HK-2 (cell line): ENCODE measurements at regions not wholly inside any gene's neighbourhood (a gene's known extent, or its start where the extent isn't known, plus 50 kb on each side); places are given as distances from the start of the nearest gene placed in this dataset.
A peak's percentile ranks its signal among the peaks of the same experiment; 100 is the strongest.

Experiments used
- DNase-seq: peaks from one replicate; pipeline ENCODE4 v3.0.0-alpha.2; 2018; ENCODE audit not compliant: unreplicated experiment

DNA sequence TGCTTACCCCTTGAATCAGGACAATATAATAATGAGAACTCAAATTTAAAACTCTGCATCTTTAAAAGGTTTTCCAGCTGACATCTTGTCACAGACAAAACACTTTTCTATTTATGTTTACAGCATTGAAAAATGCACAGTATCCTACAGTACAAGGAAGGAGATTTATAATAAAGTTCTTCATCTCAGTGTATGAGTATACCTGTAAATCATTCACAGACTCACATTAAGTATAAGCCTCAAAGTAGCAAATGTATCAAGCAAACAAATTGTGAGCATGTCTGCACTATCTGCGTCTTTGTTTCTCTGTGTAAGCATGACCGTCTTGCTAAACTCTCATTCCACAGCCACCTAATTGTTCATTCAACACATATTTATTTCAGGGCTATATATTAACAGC is 52.8 kb downstream of the PPP1R2C start:
- DNase-seq = no peak

DNA sequence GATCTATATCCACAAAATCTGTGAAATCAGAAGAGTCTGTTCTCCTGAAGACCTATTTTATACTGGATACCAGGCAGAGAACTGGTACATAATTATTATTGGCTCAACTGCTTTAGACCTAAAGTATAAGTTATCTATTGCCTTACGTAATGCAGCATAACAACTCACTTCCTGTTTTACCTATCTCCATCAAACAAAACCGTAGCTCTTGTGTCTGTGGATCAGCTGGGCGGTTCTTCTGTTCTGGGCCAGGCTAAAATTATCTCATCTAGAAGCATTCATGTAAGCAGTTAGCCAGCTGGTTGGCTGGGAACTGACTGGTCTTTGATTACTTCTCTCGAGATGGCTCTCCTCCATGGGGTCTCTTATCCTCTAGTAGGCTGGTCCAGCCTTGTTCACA is 57.8 kb downstream of the PPP1R2C start:
- no peak for DNase-seq

DNA sequence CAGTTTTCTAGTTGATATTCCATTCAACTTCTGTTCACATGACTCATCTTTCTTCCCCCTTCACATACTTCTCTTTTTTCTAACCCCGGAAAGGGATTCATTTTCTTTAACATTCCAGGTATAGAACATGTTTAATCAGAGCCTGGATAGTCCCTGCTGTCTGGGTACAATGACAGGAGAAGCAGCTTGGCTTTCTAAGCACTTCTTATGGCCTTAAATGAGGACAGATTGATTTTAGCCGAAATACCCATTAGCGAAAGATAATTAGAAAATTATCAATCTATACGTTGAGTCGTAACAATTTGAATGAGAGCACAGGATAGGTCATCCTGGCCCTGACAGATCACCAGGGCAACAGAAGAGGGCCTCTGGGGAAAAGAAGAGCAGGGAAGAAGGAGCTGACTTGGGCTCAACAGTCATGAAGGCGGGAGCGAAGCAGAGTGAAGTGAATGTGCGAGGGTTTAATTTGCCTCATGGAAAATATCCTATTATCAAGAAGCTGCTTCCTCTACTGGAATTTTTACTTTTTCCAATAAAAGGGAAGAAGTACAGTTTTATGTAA is 62.2 kb downstream of the PPP1R2C start:
- DNase-seq = no peak

DNA sequence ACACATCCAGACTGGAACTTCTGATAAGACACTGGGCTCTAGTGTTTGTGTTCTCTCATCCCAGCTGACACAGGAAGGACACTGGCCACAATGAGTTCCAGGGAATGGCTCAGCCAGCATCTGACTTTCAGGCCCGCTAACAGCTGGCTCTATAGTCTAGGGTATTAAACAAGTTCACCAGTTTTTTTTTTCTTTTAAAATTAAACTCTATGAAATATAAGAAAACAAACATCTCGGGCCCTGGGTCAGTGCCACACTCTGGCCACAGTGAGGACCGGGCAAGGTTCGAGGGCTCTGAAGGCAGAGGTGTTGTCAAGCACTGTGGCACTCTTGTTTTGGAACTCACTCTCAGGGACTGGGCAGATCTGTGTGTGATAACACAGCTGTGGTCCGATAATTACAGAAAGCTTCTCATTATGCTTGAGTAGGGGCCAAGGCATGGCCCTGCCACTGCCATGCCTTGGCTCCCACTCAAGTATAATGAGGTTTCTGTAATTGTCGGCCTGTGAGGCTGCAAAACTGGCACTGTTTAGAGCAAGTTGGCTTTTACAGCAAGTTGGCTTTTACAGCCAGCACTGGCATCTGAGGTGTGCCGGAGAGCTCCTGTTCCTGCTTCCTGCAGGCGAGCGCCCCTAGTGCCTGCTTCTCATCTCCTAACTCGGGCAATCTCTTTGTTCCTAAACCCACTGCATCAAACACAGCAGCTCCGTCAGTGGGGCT is 62.8 kb downstream of the PPP1R2C start:
- no peak for DNase-seq

GRCh38 chrX:42710452-42710851 is 67.5 kb downstream of the PPP1R2C start:
- DNase-seq = no peak

DNA sequence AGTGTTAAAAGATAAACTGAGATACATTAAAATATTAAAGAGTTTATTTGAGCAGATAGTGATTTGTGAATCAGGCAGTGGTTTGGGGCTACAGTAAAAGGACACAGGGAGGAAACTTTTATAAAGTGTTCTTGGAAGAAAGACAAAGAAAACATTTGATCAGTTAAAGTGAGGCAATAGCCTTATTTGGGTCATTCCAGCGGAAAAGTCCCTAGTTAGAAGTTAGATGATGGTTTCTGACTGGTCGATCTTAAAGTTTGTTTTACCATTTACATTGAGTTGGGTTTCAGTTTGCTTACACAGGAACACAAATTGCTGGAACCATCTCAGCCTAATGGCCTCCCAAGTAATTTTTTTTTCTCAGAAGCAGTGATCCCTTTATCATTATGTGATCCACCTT is 69.7 kb downstream of the PPP1R2C start:
- no peak for DNase-seq

GRCh38 chrX:42707742-42708141 is 70.2 kb downstream of the PPP1R2C start:
- no peak for DNase-seq

- DNase-seq = no peak
Measured at GRCh38 chrX:42704454-42704853, 73.5 kb downstream of the PPP1R2C start.

GRCh38 chrX:42697544-42697943 is 80.4 kb downstream of the PPP1R2C start:
- no peak for DNase-seq

DNA sequence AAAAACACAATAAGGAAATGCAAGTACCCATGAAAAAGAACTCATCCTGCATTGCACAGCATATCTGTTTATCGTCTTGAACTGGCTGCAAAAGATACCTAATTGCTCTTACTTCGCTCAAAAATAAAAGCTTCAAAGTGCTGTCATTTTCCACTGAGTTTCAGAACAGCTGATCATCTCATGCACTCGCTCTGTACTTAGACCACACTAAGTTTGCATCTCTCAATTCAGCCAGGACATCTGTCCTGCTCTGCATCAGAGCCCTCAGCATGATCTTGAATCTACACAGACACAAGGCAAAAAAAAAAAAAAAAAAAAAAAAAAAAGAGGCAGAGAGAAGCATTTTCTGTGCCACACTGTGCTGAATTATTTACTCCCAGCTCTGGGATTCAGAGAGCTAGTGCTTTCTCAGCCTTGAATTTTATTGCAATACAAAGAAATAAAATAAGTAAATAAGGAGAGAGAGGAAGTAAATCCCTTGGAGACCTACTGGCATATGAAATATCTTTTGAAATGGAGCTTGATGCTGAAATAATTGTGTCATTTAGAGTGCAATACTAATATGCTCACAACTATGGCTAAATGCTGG is 81.3 kb downstream of the PPP1R2C start:
- no peak for DNase-seq

DNA sequence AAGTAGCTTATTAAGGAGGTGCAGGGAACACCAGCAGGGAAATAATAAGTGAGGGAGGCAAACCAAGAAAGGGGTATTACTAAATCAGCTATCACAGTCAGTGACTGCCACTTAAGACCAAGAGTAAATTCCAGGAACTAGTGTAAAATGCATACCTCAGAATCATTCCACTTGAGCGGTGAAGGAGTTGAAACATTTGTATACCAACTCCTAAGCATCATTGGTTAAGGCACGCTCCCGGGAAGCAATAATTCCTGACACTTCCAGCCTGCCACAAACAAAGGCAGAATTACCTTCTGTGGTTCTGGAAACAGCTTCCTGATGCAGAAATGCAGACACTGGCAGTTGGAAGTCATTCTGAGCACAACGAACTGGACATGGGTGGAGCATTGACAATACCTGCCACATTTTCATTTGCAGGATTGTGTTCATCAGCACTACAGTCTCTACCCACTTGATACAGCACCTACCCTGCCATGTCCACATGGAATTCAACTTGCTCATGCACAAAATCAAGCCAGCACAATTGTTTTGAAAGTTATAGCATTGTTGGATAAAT is 82.1 kb downstream of the PPP1R2C start:
- no peak for DNase-seq

DNA sequence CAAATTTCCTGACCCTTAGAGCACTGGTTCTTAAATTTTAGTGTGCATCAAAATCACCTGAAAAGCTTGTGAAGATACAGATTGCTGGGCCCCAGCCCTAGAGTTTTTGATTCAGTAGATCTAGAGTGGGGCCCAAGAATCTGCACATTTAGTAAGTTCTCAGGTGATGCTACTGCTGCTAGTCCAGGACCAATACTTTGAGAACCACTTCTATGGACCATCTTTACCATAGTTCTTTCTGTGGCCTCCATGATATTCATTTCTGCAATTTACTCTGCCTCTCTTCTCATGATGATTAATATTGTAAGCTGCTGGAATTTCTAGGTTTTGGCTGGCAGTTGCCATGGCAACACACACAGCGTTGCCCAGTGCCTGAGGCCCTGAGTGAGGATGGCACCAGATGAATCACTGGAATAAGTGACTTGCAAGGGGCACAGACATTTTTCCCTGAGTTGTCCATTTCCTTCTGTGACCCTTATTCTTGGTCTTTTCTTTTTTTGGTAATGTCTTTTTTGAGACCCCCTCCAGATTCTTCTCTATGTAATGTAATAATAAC is 83.6 kb downstream of the PPP1R2C start:
- DNase-seq = peak; percentile 8

DNA sequence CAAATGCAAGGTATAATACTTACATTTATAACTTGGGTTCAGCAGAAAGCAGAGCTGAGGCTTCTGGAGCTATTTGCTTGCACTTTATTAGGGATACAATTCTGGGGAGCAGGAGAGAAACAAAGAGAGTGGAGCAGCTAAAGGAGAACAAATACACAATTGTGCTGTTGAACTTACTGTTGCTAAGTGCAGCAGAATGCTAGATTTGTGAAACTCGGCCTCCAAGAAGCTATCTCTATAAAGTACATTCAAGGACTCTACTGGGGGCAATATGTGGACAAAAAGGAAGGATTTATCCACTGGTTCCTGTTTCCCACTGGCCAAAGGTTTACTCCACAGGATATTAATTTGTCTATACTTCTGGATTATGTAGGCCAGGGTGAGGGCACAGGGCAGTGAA is 86.8 kb downstream of the PPP1R2C start:
- no peak for DNase-seq

DNA sequence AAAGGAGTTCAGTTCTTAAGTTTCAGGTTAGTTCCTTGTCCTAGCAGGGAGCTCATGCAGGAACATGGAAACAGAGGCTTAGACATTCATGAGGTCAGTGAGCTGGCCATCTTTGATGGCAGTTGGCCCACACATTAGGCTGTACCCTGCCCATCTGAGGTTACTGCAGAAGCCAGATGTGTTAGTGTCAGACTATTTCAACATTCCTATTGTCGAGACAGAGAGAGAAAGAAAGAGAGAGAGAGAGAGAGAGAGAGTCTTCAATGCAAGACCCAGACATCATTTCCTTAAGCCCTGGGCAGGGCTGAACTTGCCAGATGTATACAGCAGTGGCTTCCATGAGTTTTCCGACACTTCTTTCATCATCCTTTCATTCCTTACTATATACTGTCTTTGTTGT is 91.3 kb downstream of the PPP1R2C start:
- DNase-seq = no peak

DNA sequence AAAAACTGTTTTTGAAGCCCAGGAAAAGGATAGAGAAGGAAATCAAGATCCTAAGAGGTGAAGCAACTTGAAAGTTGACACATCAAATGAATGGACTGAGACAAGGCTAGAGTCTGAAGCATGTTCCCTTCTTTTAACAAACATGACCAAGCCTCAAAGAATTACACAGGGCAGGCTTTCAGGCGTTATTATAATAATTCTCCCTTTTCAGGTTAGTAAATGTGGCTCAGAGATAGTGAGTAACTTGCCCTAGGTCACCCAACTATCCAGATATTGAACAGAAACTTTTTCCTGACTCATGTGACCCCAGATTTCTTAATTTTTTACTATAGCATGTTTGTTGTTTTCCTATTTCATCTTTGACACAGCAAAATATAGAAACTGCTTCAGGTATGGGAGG is 91.7 kb downstream of the PPP1R2C start:
- no peak for DNase-seq

DNA sequence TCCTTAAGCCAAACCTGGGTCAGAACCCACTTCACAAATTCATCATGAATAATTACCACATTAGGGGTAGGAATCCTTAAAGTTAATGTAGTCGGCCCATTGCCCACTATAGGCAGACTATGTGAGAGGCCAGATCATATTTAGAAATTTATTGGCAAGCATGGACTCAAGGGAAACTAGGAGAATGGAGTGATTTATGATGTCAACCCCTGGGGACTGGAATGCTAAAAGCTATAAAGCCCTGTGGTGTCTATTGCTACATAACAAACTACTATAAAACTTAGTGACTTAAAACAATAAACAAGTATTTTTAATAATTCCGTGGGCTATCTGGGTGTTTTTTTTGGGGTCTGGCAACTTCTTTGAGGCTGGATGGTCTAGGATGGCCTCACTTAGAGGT is 93.9 kb downstream of the PPP1R2C start:
- DNase-seq = no peak

DNA sequence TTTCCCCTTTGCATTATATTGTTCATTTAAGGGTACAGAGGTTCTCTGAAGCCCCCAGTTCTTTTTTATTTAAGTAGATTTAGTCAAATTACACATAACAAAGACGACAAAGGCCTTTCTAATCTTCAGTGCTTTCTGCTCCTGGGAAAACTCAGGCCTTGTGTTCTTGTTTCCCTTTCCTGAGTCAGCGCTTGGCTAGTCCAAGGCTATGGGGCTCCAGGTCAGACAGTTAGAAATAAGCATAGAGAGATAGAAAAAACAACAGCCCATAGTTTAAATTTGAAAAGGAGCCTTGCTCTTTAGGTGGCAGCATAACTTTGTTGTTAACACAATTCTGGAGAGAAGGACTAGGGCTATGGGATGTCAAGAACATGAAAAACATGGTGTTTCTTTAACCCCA is 97.3 kb downstream of the PPP1R2C start:
- no peak for DNase-seq

DNA sequence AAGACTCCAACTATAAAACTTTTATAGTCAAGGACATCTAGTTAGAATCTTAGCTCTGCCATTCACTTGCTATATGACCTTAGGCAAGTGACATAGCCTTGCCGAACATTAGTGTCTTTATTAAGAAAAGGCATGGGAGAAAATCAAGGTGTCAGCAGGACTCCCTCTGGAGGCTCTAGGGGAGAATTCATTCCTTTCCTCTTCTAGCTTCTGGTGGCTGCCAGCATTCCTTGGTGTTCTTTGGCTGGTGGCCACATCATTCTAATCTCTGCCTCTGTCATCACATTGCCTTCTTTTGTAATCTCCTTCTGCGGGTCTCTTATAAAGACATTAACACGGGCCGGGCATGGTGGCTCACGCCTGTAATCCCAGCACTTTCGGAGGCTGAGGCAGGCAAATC is 99.8 kb downstream of the PPP1R2C start:
- DNase-seq = no peak

- DNase-seq = no peak
Measured at GRCh38 chrX:42673301-42673810, 104.6 kb downstream of the PPP1R2C start.

- DNase-seq = no peak
Measured at GRCh38 chrX:42664680-42665079, 113.3 kb downstream of the PPP1R2C start.

DNA sequence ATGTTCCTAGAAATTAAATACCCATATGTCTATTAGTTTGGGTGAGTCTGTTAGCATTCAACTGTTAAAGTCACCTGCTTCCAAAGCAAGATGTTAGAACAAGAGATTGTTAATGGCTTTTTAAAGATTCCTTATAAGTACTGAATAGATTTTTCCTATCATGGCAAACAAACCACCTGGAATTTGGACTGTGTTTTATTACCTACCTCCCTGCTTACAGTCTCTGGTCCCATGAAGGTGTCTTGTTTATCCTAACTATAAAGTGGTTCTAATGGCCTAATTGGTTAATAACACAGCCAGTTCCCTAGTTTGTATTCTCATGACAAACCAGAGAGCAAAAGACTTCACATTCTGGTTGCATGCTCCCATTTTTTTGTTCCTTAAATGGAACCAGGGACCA is 149.5 kb downstream of the PPP1R2C start:
- DNase-seq = no peak

DNA sequence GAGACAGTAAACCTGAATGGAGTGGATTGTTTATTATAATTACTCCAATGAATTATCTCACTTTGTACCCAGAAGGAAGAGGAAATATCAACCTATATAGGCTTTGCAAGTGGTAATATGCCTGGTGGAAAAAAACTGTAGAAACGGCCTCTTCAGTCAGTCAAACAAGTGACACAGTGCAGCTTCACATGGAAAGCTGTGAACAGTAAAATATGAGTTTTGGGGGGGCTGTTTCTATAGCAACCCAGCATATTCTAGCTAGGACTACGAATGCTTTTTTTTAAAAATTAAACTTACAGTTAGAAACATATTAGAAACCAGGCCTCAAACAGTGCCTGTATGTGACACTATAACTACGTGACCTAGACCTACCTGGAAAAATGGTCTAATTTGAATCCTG is 150.1 kb downstream of the PPP1R2C start:
- DNase-seq = no peak

DNA sequence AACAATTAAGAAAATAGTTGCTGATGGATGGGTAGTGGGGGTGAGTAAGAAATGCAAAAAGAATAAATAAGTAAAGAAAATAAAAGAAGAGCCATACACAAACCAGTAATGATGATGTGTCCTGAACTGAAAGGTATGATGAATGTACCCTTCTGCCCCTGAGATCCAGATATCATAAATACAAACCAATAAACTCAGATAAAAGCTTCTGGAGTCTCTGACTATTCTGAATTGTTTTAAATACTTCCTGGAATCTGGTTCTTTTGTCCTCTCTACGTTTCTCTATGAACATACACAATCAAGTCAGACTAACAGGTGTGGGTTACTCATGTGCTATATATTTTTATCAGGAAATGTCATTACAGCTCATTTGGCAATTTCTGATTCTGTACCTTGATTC is 153.4 kb downstream of the PPP1R2C start:
- no peak for DNase-seq
